ENCODE measurements at regions not wholly inside any gene's neighbourhood (a gene's known extent, or its start where the extent isn't known, plus 50 kb on each side); places are given as distances from the start of the nearest gene placed in this dataset.
"Not testable (repeated sequence)": the region's sequence is repeated elsewhere in the genome, so short reads cannot be mapped to it uniquely, and the experiment has no call there.

DNA sequence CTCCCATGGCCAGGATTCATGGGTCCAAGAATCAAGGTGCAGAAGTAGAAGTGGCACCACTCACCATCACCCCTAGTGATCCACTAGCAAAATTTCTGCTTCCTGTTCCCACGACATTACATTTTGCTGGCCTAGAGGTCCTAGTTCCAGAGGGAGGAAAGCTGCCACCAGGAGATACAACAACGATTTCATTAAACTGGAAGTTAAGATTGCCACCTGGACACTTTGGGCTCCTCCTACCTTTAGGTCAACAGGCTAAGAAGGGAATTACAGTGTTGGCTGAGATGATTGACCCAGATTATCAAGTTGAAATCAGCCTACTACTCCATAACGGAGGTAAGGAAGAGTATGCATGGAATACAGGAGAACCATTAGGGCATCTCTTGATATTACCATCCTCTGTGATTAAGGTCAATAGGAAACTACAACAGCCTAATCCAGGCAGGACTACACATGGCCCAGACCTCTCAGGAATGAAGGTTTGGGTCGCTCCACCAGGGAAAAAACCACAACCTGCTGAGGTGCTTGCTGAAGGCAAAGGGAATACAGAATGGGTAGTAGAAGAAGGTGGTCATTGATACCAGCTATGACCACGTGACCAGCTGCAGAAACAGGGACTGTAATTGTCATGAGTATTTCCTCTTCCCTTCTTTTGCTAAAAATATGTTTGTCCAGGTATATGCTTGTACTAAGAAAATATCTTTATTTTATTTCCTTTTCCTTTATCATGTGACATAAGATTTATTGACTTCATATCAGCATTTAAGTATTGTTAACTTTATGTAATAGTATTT lies 208.3 kb upstream of the HES1 start:
- DNase-seq (ENCODE audit: low spot score): not testable (repeated sequence)

DNA sequence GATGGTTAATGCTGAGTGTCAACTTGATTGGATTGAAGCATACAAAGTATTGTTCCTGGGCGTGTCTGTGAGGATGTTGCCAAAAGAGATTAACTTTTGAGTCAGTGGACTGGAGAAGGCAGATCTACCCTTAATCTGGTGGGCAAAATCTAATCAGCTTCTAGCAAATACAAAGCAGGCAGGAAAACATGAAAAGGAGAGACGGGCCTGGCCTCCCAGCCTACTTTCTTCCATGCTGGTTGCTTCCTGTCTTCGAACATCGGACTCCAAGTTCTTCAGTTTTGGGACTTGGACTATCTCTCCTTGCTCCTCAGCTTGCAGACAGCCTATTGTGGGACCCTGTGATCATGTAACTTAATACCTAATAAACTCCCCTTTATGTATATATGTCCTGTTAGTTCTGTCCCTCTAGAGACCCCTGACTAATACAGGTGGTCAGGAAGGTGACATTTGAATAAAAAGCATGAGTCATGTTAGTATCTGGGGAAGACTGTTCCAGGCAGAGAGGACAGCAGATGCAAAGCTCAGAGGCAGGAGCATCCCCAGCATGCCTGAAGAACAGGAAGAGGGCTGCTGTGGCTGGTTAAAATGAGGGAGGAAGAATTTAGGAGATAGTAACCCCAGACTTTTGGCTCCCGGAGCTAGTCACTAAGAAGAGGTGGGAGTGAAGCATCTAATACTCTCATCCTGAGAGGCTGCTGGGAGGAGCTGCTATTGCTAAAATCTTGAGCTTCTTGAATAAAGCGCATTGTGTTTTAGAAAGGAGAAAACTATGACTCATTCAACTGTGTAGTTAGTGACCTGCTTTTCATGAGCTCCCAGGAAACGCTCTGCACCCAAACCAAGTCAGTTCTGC lies 207.4 kb upstream of the HES1 start:
- no peak for DNase-seq (ENCODE audit: low spot score)

DNA sequence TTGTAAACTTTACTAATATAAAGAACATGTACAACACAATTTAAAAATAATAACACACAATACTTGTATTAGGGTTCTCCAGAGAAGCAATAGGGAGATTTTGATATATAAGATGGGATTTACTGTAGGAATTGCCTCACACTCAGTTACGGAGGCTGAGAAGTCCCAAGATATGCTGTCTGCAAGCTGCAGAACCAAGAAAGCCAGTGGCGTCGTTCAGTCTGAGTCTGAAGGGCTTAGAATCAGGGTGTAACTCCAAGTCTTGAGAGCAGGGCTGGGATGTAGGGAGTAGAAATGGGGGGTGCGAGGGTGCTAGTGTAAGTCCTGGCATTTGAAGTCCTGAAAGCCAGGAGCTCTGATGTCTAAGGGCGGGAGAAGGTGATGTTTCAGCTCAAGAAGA lies 206.6 kb upstream of the HES1 start:
- DNase-seq (ENCODE audit: low spot score): no peak

DNA sequence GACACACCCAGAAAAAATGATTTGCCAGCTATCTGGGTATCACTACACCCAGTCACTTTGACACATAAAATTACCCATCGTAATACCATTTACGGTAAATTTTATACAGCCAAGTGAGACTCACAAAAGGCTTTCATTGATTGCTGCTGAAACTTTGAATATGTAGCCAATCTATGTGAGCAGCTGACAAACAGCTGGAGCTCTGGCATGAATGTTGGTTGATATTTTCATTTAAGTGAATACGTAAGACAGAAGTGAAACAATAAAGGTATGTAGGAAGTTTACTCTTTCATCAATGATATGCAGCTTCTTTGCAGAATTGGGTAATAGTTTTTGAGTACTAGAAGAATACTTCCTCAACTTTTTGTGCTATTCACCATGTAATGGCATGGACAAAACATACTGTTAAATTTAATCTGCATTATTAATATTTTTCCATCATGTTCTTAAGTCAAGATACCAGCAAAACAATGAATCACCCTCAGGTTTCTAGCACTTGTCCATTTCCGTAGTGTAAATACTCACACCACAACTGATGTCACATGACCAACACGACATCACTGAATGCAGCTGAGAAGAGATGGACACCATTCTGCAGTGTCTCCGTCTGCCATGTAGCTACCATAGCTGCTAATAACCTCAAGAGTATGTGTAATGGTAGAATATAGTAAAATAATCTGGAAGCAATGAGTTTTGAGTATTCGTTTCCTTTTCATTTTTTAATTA lies 205.9 kb upstream of the HES1 start:
- DNase-seq (ENCODE audit: low spot score): no peak

- no peak for DNase-seq (ENCODE audit: low spot score)
Measured at GRCh38 chr3:193932136-193932535, 203.8 kb upstream of the HES1 start.

- no peak for DNase-seq (ENCODE audit: low spot score)
Measured at GRCh38 chr3:193932576-193932975, 203.4 kb upstream of the HES1 start.

GRCh38 chr3:193933451-193933850 lies 202.5 kb upstream of the HES1 start:
- no peak for DNase-seq (ENCODE audit: low spot score)

DNA sequence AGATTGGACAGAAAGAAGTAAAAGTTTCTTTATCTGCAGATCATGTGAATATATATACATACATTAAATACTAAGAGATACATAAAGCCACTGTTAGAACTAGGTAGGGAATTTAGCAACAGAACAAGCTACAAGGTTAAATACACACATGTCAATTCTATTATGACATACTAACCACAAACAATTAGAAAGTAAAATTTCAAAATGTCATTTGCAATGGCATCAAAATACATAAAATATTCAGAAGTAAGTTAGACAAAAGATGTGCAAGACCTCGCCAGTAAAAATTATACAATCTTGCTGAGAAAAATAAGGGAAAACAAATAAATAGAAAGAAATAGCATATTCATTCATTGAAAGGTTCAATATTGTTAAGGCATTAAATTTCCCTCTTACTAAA lies 200.0 kb upstream of the HES1 start:
- no peak for DNase-seq (ENCODE audit: low spot score)

DNA sequence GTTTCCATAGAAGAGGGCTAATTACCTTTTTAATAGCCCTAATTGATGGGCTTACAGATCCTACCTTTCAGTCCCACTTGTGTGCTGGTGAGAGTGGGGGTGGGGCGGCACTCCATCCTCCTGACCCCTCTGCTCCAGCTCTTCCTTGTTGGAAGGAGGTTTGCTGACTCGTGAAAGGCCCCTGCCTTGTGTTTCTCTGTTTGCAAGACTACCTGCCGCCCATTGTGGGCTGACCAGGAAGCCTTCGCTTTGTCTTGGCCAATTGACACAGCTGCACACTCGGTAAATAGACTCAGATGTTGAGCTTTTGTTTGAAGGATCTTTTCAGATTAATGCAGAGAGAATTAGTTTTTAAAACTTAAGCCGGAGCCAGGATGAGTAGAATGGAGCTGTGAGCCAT lies 197.3 kb upstream of the HES1 start:
- DNase-seq (ENCODE audit: low spot score): no peak

- no peak for DNase-seq (ENCODE audit: low spot score)
Measured at GRCh38 chr3:193939527-193939926, 196.4 kb upstream of the HES1 start.

DNA sequence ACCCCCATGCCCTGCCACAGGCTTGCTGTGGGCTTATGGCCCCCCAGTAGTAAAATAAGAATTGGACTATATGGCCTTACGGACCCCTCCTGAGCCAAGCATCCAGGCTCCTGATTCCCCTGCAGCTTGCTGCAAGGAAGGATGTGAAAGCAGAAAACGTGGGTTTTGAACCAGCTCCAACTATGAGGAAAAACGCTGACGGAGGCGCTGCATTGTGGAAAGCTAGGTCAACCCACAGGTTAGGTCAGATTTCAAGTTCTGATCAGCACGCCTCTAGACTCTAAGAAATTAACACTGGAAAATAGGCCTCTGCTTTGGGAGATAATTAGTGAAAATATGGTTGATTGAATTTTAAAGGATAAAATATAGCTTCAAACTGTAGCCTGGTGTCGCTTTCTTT lies 195.4 kb upstream of the HES1 start:
- no peak for DNase-seq (ENCODE audit: low spot score)

GRCh38 chr3:193941486-193941885 lies 194.5 kb upstream of the HES1 start:
- no peak for DNase-seq (ENCODE audit: low spot score)

- no peak for DNase-seq (ENCODE audit: low spot score)
Measured at GRCh38 chr3:193942516-193943055, 193.4 kb upstream of the HES1 start.

DNA sequence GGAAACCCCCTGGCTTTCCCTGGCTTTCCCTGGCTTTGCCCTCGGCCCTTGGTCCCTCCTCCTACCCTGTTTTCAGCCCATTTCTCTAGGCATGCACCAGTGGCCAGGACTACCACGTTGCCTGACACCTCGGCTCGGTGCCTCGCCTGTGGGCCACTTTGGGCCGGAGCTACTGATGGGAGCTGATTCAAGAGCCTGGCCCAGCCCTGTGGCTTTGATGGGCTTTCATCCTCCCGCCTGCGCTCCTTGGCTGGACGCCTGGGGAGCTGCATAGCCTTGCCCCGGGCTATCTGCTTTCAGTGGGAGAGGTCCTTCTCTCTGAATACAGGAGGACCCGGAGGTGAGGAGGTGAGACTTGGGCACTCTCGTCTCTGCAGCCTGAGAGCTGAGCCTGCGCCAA lies 192.7 kb upstream of the HES1 start:
- no peak for DNase-seq (ENCODE audit: low spot score)

- DNase-seq (ENCODE audit: low spot score): no peak
Measured at GRCh38 chr3:193943851-193944517, 192.0 kb upstream of the HES1 start.

DNA sequence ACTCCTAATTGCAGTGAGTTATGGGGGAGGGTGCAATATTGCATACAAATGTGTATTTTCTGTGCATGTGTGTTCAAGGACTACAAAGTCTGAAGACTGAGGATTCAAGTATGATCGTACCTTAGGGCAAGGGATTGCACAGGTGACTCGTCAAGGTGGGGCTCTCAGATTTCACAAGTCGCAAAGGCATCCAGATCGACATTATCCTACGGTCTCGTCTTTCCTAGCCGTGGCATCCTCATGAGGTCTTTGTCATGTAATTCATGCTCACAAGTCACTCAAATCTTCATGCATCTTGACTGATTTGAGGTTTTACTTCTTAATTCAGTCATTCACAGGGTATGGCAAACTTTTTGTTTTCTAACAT lies 191.4 kb upstream of the HES1 start:
- no peak for DNase-seq (ENCODE audit: low spot score)

GRCh38 chr3:193945143-193945542 lies 190.8 kb upstream of the HES1 start:
- no peak for DNase-seq (ENCODE audit: low spot score)

GRCh38 chr3:193946945-193947344 lies 189.0 kb upstream of the HES1 start:
- no peak for DNase-seq (ENCODE audit: low spot score)

DNA sequence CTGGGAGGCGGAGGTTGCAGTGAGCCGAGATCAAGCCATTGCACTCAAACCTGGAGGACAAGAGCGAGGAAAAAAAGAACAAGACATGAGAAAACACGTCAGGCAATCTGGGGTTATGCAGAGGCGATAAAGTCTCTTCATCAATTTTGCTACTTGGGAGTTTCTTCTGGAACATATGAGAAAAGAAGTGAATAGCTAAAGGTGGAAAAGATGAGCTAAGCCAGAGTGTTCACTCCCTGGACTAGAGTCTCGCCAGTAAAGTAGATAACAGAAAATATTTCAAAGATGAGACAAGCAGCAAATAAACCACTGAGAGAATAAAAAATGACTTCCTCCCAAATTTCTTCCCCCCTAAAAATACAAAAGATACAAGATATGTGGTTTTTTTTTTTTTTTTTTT lies 188.4 kb upstream of the HES1 start:
- DNase-seq (ENCODE audit: low spot score): no peak

DNA sequence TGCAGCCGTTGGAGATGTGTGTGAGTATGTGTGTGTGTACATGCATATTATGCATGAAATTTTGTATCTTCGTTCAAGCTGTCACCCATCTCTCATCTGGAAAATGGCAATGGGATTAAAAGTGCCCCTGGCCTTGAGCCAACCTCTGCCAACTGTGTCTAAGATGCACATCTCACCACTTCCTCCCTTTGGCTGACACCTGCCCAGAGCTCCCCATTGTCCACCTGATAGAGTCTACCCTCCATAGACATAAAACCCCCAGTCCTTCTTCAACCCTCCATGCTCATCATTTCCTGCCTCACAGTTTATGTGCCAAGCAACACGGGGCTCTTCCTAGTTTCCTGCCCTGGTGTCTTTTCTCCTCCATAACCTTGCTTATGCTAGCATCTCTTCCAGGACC lies 187.5 kb upstream of the HES1 start:
- no peak for DNase-seq (ENCODE audit: low spot score)

DNA sequence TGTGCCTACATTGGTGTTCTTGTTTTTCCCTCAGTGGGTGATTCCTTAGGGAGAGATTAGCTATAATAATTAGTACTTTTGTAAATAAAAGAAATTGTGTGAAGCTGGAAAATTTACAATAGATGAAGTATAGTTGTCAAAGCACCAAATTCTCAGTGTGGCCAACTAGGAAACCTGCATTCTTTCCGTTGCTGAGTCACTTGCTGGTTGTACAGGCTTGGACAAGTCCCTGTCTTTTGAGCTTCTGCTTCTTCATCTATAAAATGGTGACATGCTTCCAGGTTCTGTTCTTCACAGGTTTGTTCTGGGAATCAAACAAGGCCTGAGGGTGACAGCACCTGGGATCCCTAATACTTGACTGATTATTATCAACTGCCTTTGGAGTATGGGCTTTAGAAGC lies 184.1 kb upstream of the HES1 start:
- no peak for DNase-seq (ENCODE audit: low spot score)

DNA sequence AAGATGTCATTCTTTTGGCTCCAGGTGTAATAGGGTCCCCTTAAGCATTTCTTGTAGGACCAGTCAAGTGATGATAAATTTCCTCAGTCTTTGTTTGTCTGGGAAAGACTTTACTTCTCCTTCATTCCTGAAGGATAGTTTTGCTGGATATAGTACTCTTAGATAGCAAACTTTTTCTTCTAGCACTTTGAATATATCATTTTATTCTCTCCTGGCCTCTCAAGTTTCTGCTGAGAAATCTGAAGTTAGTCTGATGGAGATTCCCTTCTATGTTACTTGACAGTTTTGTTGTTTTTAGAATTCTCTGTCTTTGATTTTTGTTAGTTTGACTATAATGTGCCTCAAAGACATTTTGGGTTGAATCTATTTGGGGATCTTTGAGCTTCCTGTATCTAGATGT lies 181.2 kb upstream of the HES1 start:
- DNase-seq (ENCODE audit: low spot score): no peak
